ENCODE measurements at regions not wholly inside any gene's neighbourhood (a gene's known extent, or its start where the extent isn't known, plus 50 kb on each side); places are given as distances from the start of the nearest gene placed in this dataset.
"Not testable (repeated sequence)": the region's sequence is repeated elsewhere in the genome, so short reads cannot be mapped to it uniquely, and the experiment has no call there.

- ChIA-PET CTCF (ENCODE audit: unreplicated experiment) (no interaction called here), POLR2A (no interaction called here)
- no peak overlapping the region for H2AFZ ChIP-seq (ENCODE audit: low read length)
- H3K9me3 ChIP-seq (ENCODE audit: low read length), result peaks cover 44% of the 10 kb centered on the region
- intact Hi-C loops (cut with micrococcal nuclease; ENCODE audit: unreplicated experiment), result no loop called here
- H3K9me2 ChIP-seq (ENCODE audit: insufficient read depth, low read length), result no peaks in the 10 kb centered on the region
- no peaks in the 10 kb centered on the region for H4K20me1 ChIP-seq (ENCODE audit: insufficient read depth, low read length)
- H3K36me3 ChIP-seq (ENCODE audit: insufficient read depth, low read length), result no peaks in the 10 kb centered on the region
- no peak overlapping the region for H3K27ac ChIP-seq (ENCODE audit: low read depth, low read length, poor library complexity, severe bottlenecking)
- TF ChIP-seq EZH2phosphoT487 (IDR thresholded peaks at IDR 0.05; ENCODE audit: borderline replicate concordance, low read depth, low read length), result no peak
- TF ChIP-seq, protein P1, sequence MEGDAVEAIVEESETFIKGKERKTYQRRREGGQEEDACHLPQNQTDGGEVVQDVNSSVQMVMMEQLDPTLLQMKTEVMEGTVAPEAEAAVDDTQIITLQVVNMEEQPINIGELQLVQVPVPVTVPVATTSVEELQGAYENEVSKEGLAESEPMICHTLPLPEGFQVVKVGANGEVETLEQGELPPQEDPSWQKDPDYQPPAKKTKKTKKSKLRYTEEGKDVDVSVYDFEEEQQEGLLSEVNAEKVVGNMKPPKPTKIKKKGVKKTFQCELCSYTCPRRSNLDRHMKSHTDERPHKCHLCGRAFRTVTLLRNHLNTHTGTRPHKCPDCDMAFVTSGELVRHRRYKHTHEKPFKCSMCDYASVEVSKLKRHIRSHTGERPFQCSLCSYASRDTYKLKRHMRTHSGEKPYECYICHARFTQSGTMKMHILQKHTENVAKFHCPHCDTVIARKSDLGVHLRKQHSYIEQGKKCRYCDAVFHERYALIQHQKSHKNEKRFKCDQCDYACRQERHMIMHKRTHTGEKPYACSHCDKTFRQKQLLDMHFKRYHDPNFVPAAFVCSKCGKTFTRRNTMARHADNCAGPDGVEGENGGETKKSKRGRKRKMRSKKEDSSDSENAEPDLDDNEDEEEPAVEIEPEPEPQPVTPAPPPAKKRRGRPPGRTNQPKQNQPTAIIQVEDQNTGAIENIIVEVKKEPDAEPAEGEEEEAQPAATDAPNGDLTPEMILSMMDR (conservative IDR thresholded peaks at IDR 0.05; ENCODE audit: low read length), result no peak
- H3K79me2 ChIP-seq (ENCODE audit: insufficient read depth, low read depth, low read length), result no peaks in the 10 kb centered on the region
- H3K4me1 ChIP-seq (ENCODE audit: insufficient read depth, low read length, poor library complexity, severe bottlenecking), result no peaks in the 10 kb centered on the region
- no TSS peak for BruUV-seq (replicated peaks)
- H3K4me2 ChIP-seq (ENCODE audit: low read length), result no peak overlapping the region
- DNase-seq (ENCODE audit: low spot score), result no peak
- H3K4me3 ChIP-seq (ENCODE audit: low read depth, low read length, poor library complexity, severe bottlenecking), result no peak overlapping the region
Measured at GRCh38 chr22:12601870-12602779, 2925.9 kb upstream of the OR11H1 start.

GRCh38 chr22:12603399-12603798, 2924.6 kb upstream of the OR11H1 start:
- H3K27ac ChIP-seq (ENCODE audit: low read depth, low read length, poor library complexity, severe bottlenecking); H3K4me2 ChIP-seq (ENCODE audit: low read length); DNase-seq (ENCODE audit: low spot score); H3K4me1 ChIP-seq (ENCODE audit: insufficient read depth, low read length, poor library complexity, severe bottlenecking); H3K36me3 ChIP-seq (ENCODE audit: insufficient read depth, low read length); H3K9me2 ChIP-seq (ENCODE audit: insufficient read depth, low read length); POLR2A ChIA-PET; CTCF ChIA-PET (ENCODE audit: unreplicated experiment); BruUV-seq (replicated peaks); H3K79me2 ChIP-seq (ENCODE audit: insufficient read depth, low read depth, low read length); intact Hi-C loops (cut with micrococcal nuclease; ENCODE audit: unreplicated experiment); H3K4me3 ChIP-seq (ENCODE audit: low read depth, low read length, poor library complexity, severe bottlenecking); H2AFZ ChIP-seq (ENCODE audit: low read length); H4K20me1 ChIP-seq (ENCODE audit: insufficient read depth, low read length): not testable (repeated sequence)
- H3K9me3 ChIP-seq (ENCODE audit: low read length), result peaks cover 40% of the 10 kb centered on the region

GRCh38 chr22:12603833-12604232, 2924.2 kb upstream of the OR11H1 start:
- H2AFZ ChIP-seq (ENCODE audit: low read length); BruUV-seq (replicated peaks); H3K9me2 ChIP-seq (ENCODE audit: insufficient read depth, low read length); POLR2A ChIA-PET; H3K4me3 ChIP-seq (ENCODE audit: low read depth, low read length, poor library complexity, severe bottlenecking); H3K4me2 ChIP-seq (ENCODE audit: low read length); CTCF ChIA-PET (ENCODE audit: unreplicated experiment); intact Hi-C loops (cut with micrococcal nuclease; ENCODE audit: unreplicated experiment); H3K4me1 ChIP-seq (ENCODE audit: insufficient read depth, low read length, poor library complexity, severe bottlenecking); H3K79me2 ChIP-seq (ENCODE audit: insufficient read depth, low read depth, low read length); DNase-seq (ENCODE audit: low spot score); H3K27ac ChIP-seq (ENCODE audit: low read depth, low read length, poor library complexity, severe bottlenecking); H4K20me1 ChIP-seq (ENCODE audit: insufficient read depth, low read length); H3K36me3 ChIP-seq (ENCODE audit: insufficient read depth, low read length): not testable (repeated sequence)
- H3K9me3 ChIP-seq (ENCODE audit: low read length), result peaks cover 39% of the 10 kb centered on the region

DNA sequence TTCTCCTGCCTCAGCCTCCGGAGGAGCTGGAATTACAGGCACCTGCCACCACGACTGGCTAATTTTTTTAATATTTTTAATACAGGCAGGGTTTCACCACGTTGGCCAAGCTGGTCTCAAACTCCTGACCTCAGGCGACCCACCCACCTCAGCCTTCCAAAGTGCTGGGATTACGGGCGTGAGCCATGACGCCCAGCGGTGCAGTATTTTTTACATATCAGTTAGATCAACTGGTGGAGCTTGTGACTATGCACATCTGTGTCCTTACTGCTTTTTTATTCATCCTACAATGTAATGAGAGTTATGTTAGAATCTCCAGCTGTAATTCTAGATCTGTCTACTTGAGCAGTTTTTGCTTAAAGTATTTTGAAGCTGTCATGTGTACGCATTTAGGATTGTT, 2919.5 kb upstream of the OR11H1 start:
- POLR2A ChIA-PET, result interaction anchor here (0.6 kb wide), 1 partner anchor 1258 kb away, joined by 5 read pairs; no protein-coding TSS in a partner anchor
- H3K36me3 ChIP-seq (ENCODE audit: insufficient read depth, low read length); H3K4me3 ChIP-seq (ENCODE audit: low read depth, low read length, poor library complexity, severe bottlenecking); intact Hi-C loops (cut with micrococcal nuclease; ENCODE audit: unreplicated experiment); H2AFZ ChIP-seq (ENCODE audit: low read length); BruUV-seq (replicated peaks); H3K9me2 ChIP-seq (ENCODE audit: insufficient read depth, low read length); H3K27ac ChIP-seq (ENCODE audit: low read depth, low read length, poor library complexity, severe bottlenecking); H4K20me1 ChIP-seq (ENCODE audit: insufficient read depth, low read length); H3K4me2 ChIP-seq (ENCODE audit: low read length); CTCF ChIA-PET (ENCODE audit: unreplicated experiment); H3K4me1 ChIP-seq (ENCODE audit: insufficient read depth, low read length, poor library complexity, severe bottlenecking); DNase-seq (ENCODE audit: low spot score); H3K79me2 ChIP-seq (ENCODE audit: insufficient read depth, low read depth, low read length): not testable (repeated sequence)
- H3K9me3 ChIP-seq (ENCODE audit: low read length), result peaks cover 16% of the 10 kb centered on the region; the same call in 1 of the 2 replicates

All from OCI-LY7 (cell line).